C4-2B (cell line): ENCODE measurements at regions not wholly inside any gene's neighbourhood (a gene's known extent, or its start where the extent isn't known, plus 50 kb on each side); places are given as distances from the start of the nearest gene placed in this dataset.

Experiments used
- CTCF ChIP-seq: fragments of 450-650 bp; conservative IDR thresholded peaks from 2 replicates; pipeline ENCODE4 v1.5.1; 2017; ENCODE audit warnings: mild to moderate bottlenecking
- ZFX ChIP-seq: fragments of 450-650 bp; IDR thresholded peaks from 2 replicates; pipeline ENCODE4 v1.6.1; 2017

GRCh38 chr14:105805701-105806100, 279.3 kb downstream of the TMEM121 start:
- TF ChIP-seq CTCF (no peak), ZFX (no peak)
